Caco-2 (cell line): ENCODE measurements at regions not wholly inside any gene's neighbourhood (a gene's known extent, or its start where the extent isn't known, plus 50 kb on each side); places are given as distances from the start of the nearest gene placed in this dataset.

Source experiments
- BruUV-seq: library from RNA; stranded (reverse); fragments of 400-500 nt; replicated peaks from 2 replicates; lab custom pipeline; 2021; lab: Mats Ljungman, UMichigan
- CTCF ChIA-PET: fragments of 300-600 bp; sonication (Branson Sonifier 250); formaldehyde crosslinking; loops from one replicate; lab custom pipeline; 2022; ENCODE audit warnings: antibody characterized with exemption; lab: Charles Lee
- POLR2A ChIA-PET: fragments of 300-600 bp; sonication (Branson Sonifier 250); formaldehyde crosslinking; loops from one replicate; lab custom pipeline; 2022; ENCODE audit warnings: antibody characterized with exemption; lab: Charles Lee
- DNase-seq, 2 experiments: peaks; one replicate each; pipeline versions ENCODE4 v3.0.0 to v3.0.0-alpha.2; 2020 to 2022
- H3K27me3 ChIP-seq: replicated peaks from 2 replicates; pipeline ENCODE4 v1.6.0; 2011; ENCODE audit warnings: low read length; ENCODE audit not compliant: control insufficient read depth, insufficient read depth
- H3K36me3 ChIP-seq: 2 replicates; pipeline ENCODE4 v1.5.1; 2011; ENCODE audit warnings: low read length; ENCODE audit not compliant: control insufficient read depth, insufficient read depth
- H3K4me1 ChIP-seq: fragments of 250-450 bp; sonication (Bioruptor Pico); 2 replicates; pipeline ENCODE4 v1.5.1; 2020; ENCODE audit warnings: mild to moderate bottlenecking
- H3K4me3 ChIP-seq: 2 replicates; pipeline ENCODE4 v1.5.1; 2011; ENCODE audit warnings: low read depth, mild to moderate bottlenecking, control low read depth, low read length
- H3K9me3 ChIP-seq: fragments of 250-450 bp; sonication (Bioruptor Pico); 2 replicates; pipeline ENCODE4 v1.5.1; 2020; ENCODE audit warnings: mild to moderate bottlenecking, moderate library complexity
- H3K27ac Mint-ChIP-seq: one replicate; pipeline ENCODE4 v1.8.0; 2022; ENCODE audit warnings: mixed read lengths; ENCODE audit not compliant: unreplicated experiment
- H3K27me3 Mint-ChIP-seq: one replicate; pipeline ENCODE4 v1.8.0; 2022; ENCODE audit warnings: mixed read lengths; ENCODE audit not compliant: insufficient read depth, unreplicated experiment
- H3K36me3 Mint-ChIP-seq: one replicate; pipeline ENCODE4 v1.8.0; 2022; ENCODE audit warnings: mild to moderate bottlenecking, mixed read lengths; ENCODE audit not compliant: insufficient read depth, unreplicated experiment
- H3K4me1 Mint-ChIP-seq: one replicate; pipeline ENCODE4 v1.8.0; 2022; ENCODE audit warnings: low read depth, mixed read lengths; ENCODE audit not compliant: unreplicated experiment
- H3K4me3 Mint-ChIP-seq: one replicate; pipeline ENCODE4 v1.8.0; 2022; ENCODE audit warnings: mild to moderate bottlenecking, moderate library complexity, mixed read lengths; ENCODE audit not compliant: unreplicated experiment
- H3K9me3 Mint-ChIP-seq: one replicate; pipeline ENCODE4 v1.8.0; 2022; ENCODE audit warnings: mixed read lengths; ENCODE audit not compliant: unreplicated experiment
- intact Hi-C: fragments of 100-400 bp; cut with micrococcal nuclease; formaldehyde crosslinking; loops from one replicate; pipeline ENCODE4 v1.10.0; 2022; ENCODE audit not compliant: unreplicated experiment
- TF ChIP-seq, protein P1 (sequence below), 2 experiments: fragments of 200-600 bp in 1 of 2; IDR thresholded peaks; 1 replicate in 1 of 2; 2 replicates in 1 of 2; pipeline versions ENCODE4 v1.5.1 to v1.8.0; 2011 to 2022; ENCODE audit warnings: antibody characterized with exemption in 1 of 2, control low read depth in 1 of 2, inconsistent platforms in 1 of 2, low read depth in 1 of 2, low read length in 1 of 2, mild to moderate bottlenecking in 1 of 2, moderate library complexity in 1 of 2; ENCODE audit not compliant: insufficient read depth in 1 of 2, severe bottlenecking in 1 of 2, unreplicated experiment in 1 of 2

- BruUV-seq: no TSS peak
- H3K9me3 ChIP-seq: no peaks in the 10 kb centered on the region
- Mint-ChIP-seq H3K27me3 (peaks cover 6% of the 10 kb centered on the region), H3K27ac (no peak overlapping the region), H3K4me1 (no peaks in the 10 kb centered on the region), H3K4me3 (no peak overlapping the region), H3K36me3 (no peaks in the 10 kb centered on the region), H3K9me3 (no peaks in the 10 kb centered on the region)
- POLR2A ChIA-PET: no interaction called here
- intact Hi-C loops: no loop called here
- no peaks in the 10 kb centered on the region for H3K27me3 ChIP-seq
- H3K36me3 ChIP-seq: no peaks in the 10 kb centered on the region
- DNase-seq: no peak
- H3K4me1 ChIP-seq: no peaks in the 10 kb centered on the region
- CTCF ChIA-PET: no interaction called here
- TF ChIP-seq, protein P1, sequence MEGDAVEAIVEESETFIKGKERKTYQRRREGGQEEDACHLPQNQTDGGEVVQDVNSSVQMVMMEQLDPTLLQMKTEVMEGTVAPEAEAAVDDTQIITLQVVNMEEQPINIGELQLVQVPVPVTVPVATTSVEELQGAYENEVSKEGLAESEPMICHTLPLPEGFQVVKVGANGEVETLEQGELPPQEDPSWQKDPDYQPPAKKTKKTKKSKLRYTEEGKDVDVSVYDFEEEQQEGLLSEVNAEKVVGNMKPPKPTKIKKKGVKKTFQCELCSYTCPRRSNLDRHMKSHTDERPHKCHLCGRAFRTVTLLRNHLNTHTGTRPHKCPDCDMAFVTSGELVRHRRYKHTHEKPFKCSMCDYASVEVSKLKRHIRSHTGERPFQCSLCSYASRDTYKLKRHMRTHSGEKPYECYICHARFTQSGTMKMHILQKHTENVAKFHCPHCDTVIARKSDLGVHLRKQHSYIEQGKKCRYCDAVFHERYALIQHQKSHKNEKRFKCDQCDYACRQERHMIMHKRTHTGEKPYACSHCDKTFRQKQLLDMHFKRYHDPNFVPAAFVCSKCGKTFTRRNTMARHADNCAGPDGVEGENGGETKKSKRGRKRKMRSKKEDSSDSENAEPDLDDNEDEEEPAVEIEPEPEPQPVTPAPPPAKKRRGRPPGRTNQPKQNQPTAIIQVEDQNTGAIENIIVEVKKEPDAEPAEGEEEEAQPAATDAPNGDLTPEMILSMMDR (IDR thresholded peaks at IDR 0.05; ENCODE audit: insufficient read depth in 1 of 2, low read depth in 1 of 2, low read length in 1 of 2, severe bottlenecking in 1 of 2, unreplicated experiment in 1 of 2): no peak
- no peak overlapping the region for H3K4me3 ChIP-seq
These were observed 525.1 kb downstream of the TCERG1L start for GRCh38 chr10:130786365-130786966.

- H3K36me3 ChIP-seq: no peaks in the 10 kb centered on the region
- no peaks in the 10 kb centered on the region for H3K9me3 ChIP-seq
- H3K4me1 ChIP-seq: no peaks in the 10 kb centered on the region
- H3K4me3 Mint-ChIP-seq: no peak overlapping the region
- BruUV-seq: no TSS peak
- no peaks in the 10 kb centered on the region for H3K36me3 Mint-ChIP-seq
- no peak overlapping the region for H3K27ac Mint-ChIP-seq
- ChIA-PET POLR2A (no interaction called here), CTCF (no interaction called here)
- peaks cover 4% of the 10 kb centered on the region for H3K27me3 Mint-ChIP-seq
- DNase-seq: no peak
- H3K27me3 ChIP-seq: no peaks in the 10 kb centered on the region
- H3K9me3 Mint-ChIP-seq: no peaks in the 10 kb centered on the region
- no peak overlapping the region for H3K4me3 ChIP-seq
- intact Hi-C loops: no loop called here
- TF ChIP-seq, protein P1 (IDR thresholded peaks at IDR 0.05; ENCODE audit: insufficient read depth in 1 of 2, low read depth in 1 of 2, low read length in 1 of 2, severe bottlenecking in 1 of 2, unreplicated experiment in 1 of 2): no peak
- no peaks in the 10 kb centered on the region for H3K4me1 Mint-ChIP-seq
These were observed 524.3 kb downstream of the TCERG1L start for GRCh38 chr10:130787243-130787642.

DNA sequence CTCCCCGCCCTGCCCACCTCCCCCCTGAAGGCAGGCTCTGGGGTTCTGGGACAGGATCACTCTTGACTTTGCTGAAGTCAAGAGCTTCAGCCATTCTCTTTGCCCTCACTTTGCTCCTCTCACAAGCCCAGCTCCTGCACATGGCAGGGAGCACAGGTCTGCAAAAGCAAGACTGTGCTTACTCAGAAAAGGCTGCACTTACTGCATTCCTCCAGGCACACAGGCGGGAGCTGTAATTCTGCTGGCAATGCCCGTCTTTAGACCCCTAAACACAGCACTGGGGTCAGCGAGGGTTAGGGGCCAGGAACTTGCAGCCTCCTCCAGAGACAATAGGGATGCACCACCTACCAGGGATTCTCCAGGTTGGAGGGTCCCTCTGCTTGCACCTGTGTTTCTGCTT is 523.7 kb downstream of the TCERG1L start:
- H3K4me3 Mint-ChIP-seq: no peak overlapping the region
- Histone ChIP-seq H3K27me3 (no peaks in the 10 kb centered on the region), H3K36me3 (no peaks in the 10 kb centered on the region), H3K4me3 (no peak overlapping the region), H3K9me3 (no peaks in the 10 kb centered on the region), H3K4me1 (no peaks in the 10 kb centered on the region)
- DNase-seq: no peak
- no peaks in the 10 kb centered on the region for H3K9me3 Mint-ChIP-seq
- intact Hi-C loops: no loop called here
- no TSS peak for BruUV-seq
- no peak overlapping the region for H3K27ac Mint-ChIP-seq
- TF ChIP-seq, protein P1 (IDR thresholded peaks at IDR 0.05; ENCODE audit: insufficient read depth in 1 of 2, low read depth in 1 of 2, low read length in 1 of 2, severe bottlenecking in 1 of 2, unreplicated experiment in 1 of 2): no peak
- POLR2A ChIA-PET: no interaction called here
- no peaks in the 10 kb centered on the region for H3K4me1 Mint-ChIP-seq
- no peaks in the 10 kb centered on the region for H3K36me3 Mint-ChIP-seq
- CTCF ChIA-PET: no interaction called here
- peaks cover 4% of the 10 kb centered on the region for H3K27me3 Mint-ChIP-seq
